ENCODE measurements at regions not wholly inside any gene's neighbourhood (a gene's known extent, or its start where the extent isn't known, plus 50 kb on each side); places are given as distances from the start of the nearest gene placed in this dataset.

GRCh38 chr12:23185346-23185745 is 560.4 kb downstream of the ETNK1 start:
- DNase-seq (ENCODE audit: low spot score): no peak

- no peak for DNase-seq (ENCODE audit: low spot score)
These were observed 562.0 kb downstream of the ETNK1 start for GRCh38 chr12:23186950-23187349.

GRCh38 chr12:23193552-23193951 is 568.6 kb downstream of the ETNK1 start:
- DNase-seq (ENCODE audit: low spot score): no peak

GRCh38 chr12:23197266-23197665 is 572.3 kb downstream of the ETNK1 start:
- no peak for DNase-seq (ENCODE audit: low spot score)

- no peak for DNase-seq (ENCODE audit: low spot score)
These were observed 577.8 kb downstream of the ETNK1 start for GRCh38 chr12:23202728-23203127.

- peak; percentile 69 for DNase-seq (ENCODE audit: low spot score)
These were observed 580.2 kb downstream of the ETNK1 start for GRCh38 chr12:23204933-23205778.

- DNase-seq (ENCODE audit: low spot score): no peak
These were observed 584.8 kb downstream of the ETNK1 start for GRCh38 chr12:23209793-23210192.

- no peak for DNase-seq (ENCODE audit: low spot score)
These were observed 585.6 kb downstream of the ETNK1 start for GRCh38 chr12:23210573-23210972.

- no peak for DNase-seq (ENCODE audit: low spot score)
These were observed 586.7 kb downstream of the ETNK1 start for GRCh38 chr12:23211384-23212320.

- DNase-seq (ENCODE audit: low spot score): no peak
These were observed 592.2 kb downstream of the ETNK1 start for GRCh38 chr12:23217158-23217557.

GRCh38 chr12:23217667-23218066 is 592.7 kb downstream of the ETNK1 start:
- no peak for DNase-seq (ENCODE audit: low spot score)

- no peak for DNase-seq (ENCODE audit: low spot score)
These were observed 596.1 kb downstream of the ETNK1 start for GRCh38 chr12:23221066-23221465.

GRCh38 chr12:23221926-23222325 is 597.0 kb downstream of the ETNK1 start:
- no peak for DNase-seq (ENCODE audit: low spot score)

- DNase-seq (ENCODE audit: low spot score): no peak
These were observed 597.8 kb downstream of the ETNK1 start for GRCh38 chr12:23222801-23223200.

GRCh38 chr12:23228101-23228500 is 603.1 kb downstream of the ETNK1 start:
- DNase-seq (ENCODE audit: low spot score): no peak

- no peak for DNase-seq (ENCODE audit: low spot score)
These were observed 605.9 kb downstream of the ETNK1 start for GRCh38 chr12:23230899-23231298.

- no peak for DNase-seq (ENCODE audit: low spot score)
These were observed 611.3 kb downstream of the ETNK1 start for GRCh38 chr12:23236066-23236780.

- DNase-seq (ENCODE audit: low spot score): no peak
These were observed 611.8 kb downstream of the ETNK1 start for GRCh38 chr12:23236811-23237210.

- DNase-seq (ENCODE audit: low spot score): no peak
These were observed 613.2 kb downstream of the ETNK1 start for GRCh38 chr12:23238190-23238589.

- DNase-seq (ENCODE audit: low spot score): no peak
These were observed 614.0 kb downstream of the ETNK1 start for GRCh38 chr12:23238957-23239356.

GRCh38 chr12:23245186-23245585 is 620.2 kb downstream of the ETNK1 start:
- no peak for DNase-seq (ENCODE audit: low spot score)

- no peak for DNase-seq (ENCODE audit: low spot score)
These were observed 628.2 kb downstream of the ETNK1 start for GRCh38 chr12:23253191-23253590.

All from LoVo (cell line).